Inferior parietal cortex (tissue), 1 donor: ENCODE measurements at regions not wholly inside any gene's neighbourhood (a gene's known extent, or its start where the extent isn't known, plus 50 kb on each side); places are given as distances from the start of the nearest gene placed in this dataset.

Experiments used
- DNase-seq: peaks from one replicate; pipeline ENCODE4 v3.0.0-alpha.2; 2016; ENCODE audit errors: extremely low spot score

DNA sequence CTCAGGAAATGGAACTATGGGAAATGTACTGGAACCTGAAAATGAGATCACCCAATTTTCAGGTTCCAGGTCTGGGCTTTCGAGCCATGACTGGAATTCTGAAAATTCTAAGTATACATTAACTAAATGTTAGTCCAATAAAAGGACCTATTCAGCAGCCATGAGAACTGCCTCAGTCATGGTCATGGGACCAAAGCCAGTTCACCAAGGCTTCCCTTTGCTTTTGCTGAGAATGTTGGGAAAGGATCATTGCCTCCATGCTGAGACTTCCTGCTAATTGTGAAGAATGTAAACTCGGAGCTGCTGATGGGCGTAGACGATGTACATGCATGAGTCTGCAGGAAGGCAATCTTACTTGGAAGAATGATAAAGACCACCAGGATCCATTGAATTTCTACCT, 624.4 kb upstream of the SOX11 start:
- no peak for DNase-seq

GRCh38 chr2:5070257-5070656, 621.9 kb upstream of the SOX11 start:
- no peak for DNase-seq

GRCh38 chr2:5074733-5075132, 617.5 kb upstream of the SOX11 start:
- DNase-seq: no peak

DNA sequence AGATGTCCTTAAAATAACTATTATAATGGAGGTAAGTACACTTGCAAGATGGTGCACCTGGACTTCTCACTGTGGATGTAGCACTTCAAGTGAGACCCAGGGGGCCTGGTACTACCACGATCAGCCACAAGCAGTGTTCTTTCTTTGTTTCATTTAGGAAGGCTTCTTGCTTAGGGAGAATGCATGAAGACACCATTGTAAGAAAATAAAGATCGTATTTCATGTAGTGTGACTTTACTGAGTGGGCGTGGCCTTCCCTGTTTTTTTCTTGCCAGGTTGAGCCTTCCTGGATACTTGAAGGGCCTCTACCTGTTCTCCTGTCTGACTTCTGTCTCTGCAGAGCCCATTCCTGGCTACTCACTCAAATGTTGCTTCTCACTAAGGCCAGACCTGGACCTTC, 615.6 kb upstream of the SOX11 start:
- no peak for DNase-seq

- no peak for DNase-seq
Observed at GRCh38 chr2:5077479-5078089, 614.6 kb upstream of the SOX11 start.

GRCh38 chr2:5083402-5083801, 608.8 kb upstream of the SOX11 start:
- no peak for DNase-seq

DNA sequence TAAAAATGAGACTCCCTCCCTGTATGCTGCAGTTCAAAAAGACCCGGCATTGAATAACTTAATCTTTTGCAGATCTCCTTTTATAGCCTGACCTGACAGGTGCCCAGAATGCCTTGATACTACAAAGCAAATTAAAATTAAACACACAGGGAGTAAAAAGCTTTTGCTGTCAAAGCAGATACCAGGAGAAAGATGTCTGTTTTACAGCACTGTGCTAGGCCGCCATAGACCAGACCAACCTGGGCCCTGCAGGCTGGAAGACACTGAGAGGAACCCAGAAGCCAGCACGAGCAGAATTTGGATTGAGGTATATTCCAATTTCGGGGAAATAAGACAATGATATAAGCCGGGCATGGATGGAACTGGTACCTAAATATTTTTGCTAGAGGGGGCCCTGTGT, 602.8 kb upstream of the SOX11 start:
- DNase-seq: no peak

DNA sequence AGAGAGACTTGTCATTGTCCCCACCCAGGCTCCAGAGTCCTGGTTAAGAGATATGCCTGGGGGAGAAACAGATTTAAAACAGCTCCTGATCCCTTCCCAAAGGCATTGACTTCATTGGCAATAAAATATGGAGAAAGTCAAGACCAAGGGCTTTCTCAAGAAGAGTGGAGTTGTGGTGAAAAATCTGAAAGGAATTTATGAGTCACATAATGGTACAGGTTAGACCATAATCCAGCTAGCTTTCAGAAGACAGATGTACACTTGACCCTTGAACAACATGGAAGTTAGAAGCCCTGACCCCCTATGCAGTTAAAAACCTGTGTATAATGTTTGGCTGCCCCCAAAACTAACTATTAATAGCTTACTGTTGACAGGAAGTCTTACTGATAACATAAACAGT, 599.1 kb upstream of the SOX11 start:
- DNase-seq: no peak

GRCh38 chr2:5093518-5093917, 598.7 kb upstream of the SOX11 start:
- DNase-seq: no peak

DNA sequence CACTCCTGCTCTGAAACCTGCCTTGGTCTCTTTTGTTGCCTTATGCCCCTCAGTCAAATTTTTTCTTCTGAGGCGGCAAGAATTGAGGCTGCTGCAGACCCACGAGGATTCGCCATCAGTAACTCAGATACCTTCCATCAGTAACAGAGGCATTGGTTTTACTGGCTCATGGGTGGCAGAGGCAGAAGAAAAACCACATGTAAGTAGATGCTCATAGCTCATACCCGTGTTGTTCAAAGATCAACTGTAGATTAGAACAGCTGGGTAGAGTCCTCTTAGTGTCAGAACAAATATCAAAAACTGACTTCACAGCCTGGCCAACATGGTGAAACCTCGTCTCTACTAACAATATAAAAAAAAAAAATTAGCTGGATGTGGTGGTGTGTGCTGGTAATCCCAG, 598.0 kb upstream of the SOX11 start:
- DNase-seq: no peak

- DNase-seq: no peak
Observed at GRCh38 chr2:5098286-5098685, 593.9 kb upstream of the SOX11 start.

GRCh38 chr2:5102823-5103222, 589.4 kb upstream of the SOX11 start:
- DNase-seq: no peak

- DNase-seq: no peak
Observed at GRCh38 chr2:5111581-5111980, 580.6 kb upstream of the SOX11 start.

- no peak for DNase-seq
Observed at GRCh38 chr2:5119046-5119445, 573.1 kb upstream of the SOX11 start.

- DNase-seq: no peak
Observed at GRCh38 chr2:5121121-5121520, 571.1 kb upstream of the SOX11 start.

DNA sequence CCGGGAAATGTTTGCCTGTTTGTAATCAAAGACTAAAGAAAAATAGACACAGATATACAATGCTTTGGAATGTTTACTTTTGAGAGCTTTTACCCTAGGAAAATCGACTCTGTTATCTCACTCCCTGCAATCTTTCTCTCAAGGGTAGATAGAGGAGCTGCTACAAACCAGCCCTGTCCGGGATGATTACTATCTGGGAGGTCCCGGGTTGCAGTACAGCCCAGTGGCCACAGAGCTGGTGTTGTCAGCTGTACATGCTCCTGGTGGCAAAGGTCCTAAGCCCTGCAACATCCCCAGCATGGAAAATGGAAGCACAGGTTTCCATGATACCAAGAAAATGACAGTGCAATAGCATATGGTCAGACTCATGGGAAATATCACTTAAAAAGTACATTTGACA, 570.5 kb upstream of the SOX11 start:
- DNase-seq: no peak

- no peak for DNase-seq
Observed at GRCh38 chr2:5123582-5124196, 568.5 kb upstream of the SOX11 start.

- DNase-seq: no peak
Observed at GRCh38 chr2:5125017-5125730, 567.0 kb upstream of the SOX11 start.

DNA sequence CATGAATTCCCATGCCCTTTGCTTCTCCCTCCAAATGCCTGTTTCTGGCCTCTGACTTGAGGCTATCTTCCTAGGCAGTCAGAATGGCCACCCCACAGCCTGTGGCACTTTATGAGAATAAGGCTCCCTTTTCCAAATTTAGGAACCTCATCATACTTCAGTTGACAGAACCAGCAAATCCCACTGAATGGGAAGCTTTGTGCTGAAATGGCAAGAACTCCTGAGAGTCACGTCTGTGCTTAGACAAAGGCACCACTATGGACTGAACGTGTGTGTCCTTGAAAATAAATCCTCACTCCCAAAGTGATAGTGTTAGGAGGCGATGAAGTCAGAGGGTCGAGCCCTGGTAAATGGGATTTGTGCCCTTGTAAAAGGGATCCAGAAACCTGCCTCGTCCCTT, 559.9 kb upstream of the SOX11 start:
- no peak for DNase-seq

DNA sequence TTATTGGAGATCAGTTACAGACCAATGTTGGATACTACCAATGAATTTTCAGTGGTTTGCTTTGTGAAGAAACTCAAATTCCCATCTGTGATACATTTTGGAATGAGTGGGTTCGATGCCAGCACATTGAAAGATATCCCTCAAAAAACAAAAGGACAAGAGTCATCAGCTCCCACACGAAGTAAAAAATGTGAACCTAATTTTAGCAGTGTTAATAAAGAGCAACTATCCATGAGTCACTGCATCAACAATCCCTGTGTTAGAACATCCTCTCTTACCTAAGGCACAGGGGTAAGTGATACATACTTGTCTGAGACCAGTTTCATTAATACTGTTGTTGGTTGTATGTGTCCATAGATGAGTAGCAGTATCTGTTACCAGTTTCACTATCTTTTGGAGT, 551.8 kb upstream of the SOX11 start:
- no peak for DNase-seq

DNA sequence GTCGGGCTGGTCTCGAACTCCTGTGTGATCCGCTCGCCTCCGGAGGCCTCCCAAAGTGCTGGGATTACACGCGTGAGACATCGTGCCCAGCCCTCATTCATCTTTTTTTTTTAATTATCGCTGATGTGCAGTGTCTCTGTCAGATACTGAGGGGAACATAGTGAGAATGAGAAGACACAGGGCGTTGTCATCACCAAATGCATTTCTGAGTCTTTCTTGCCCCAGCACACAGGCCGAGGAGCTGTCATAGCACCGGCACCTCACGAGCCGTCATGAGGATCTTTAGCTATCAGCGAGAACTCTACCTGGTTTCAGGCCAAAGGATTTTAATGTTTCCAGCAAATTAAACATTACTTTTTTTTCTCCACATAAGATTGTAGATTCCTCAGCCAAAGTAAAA, 548.0 kb upstream of the SOX11 start:
- no peak for DNase-seq

- DNase-seq: no peak
Observed at GRCh38 chr2:5145053-5145452, 547.1 kb upstream of the SOX11 start.

GRCh38 chr2:5145801-5146200, 546.4 kb upstream of the SOX11 start:
- no peak for DNase-seq
